GM12878 (cell line): ENCODE measurements at regions not wholly inside any gene's neighbourhood (a gene's known extent, or its start where the extent isn't known, plus 50 kb on each side); places are given as distances from the start of the nearest gene placed in this dataset.

Source experiments
- ATAC-seq: fragments of 200-7000 bp; cut with Tn5 transposase; 3 replicates; pipeline ENCODE4 v1.9.1; 2020; ENCODE audit warnings: mild to moderate bottlenecking, moderate library complexity
- BruUV-seq: library from RNA; stranded (reverse); fragments of 400-500 nt; replicated peaks from 2 replicates; lab custom pipeline; 2021; lab: Mats Ljungman, UMichigan
- CTCF ChIA-PET: fragments of 300-600 bp; sonication (Branson Sonifier 250); formaldehyde crosslinking; extraction: SDS; loops from one replicate; lab custom pipeline; 2021; ENCODE audit warnings: inconsistent platforms; lab: Yijun Ruan, JAX
- POLR2A ChIA-PET: fragments of 350-600 bp; formaldehyde crosslinking; extraction: SDS; loops from one replicate; lab custom pipeline; 2021; ENCODE audit warnings: inconsistent platforms; lab: Charles Lee
- RAD21 ChIA-PET: fragments of 300-600 bp; sonication (Branson Sonifier 250); formaldehyde crosslinking; loops from one replicate; lab custom pipeline; 2023; ENCODE audit warnings: antibody characterized with exemption; ENCODE audit not compliant: unreplicated experiment; lab: Charles Lee
- SMC1A ChIA-PET: fragments of 300-600 bp; sonication (Branson Sonifier 250); formaldehyde crosslinking; loops from one replicate; lab custom pipeline; 2023; ENCODE audit not compliant: unreplicated experiment, uncharacterized antibody; lab: Charles Lee
- DNase-seq: peaks from one replicate; pipeline ENCODE4 v3.0.0-alpha.2; 2011; ENCODE audit warnings: low read depth, low spot score
- FAIRE-seq: peaks from 3 replicates; lab custom pipeline; 2011; peaks lifted over from hg19 to GRCh38; lab: Jason Lieb, UNC
- H2AFZ ChIP-seq: 2 replicates; pipeline ENCODE4 v1.6.0; 2011; ENCODE audit warnings: low read depth, low read length, control low read depth; ENCODE audit not compliant: control insufficient read depth
- H3K27ac ChIP-seq: 2 replicates; pipeline ENCODE4 v1.5.1; 2011; ENCODE audit warnings: control low read depth; ENCODE audit not compliant: control insufficient read depth, insufficient read depth
- H3K27me3 ChIP-seq, 2 experiments: replicated peaks in 1 of 2; 2 replicates each; pipeline versions ENCODE4 v1.6.0 to v1.6.1; 2011; ENCODE audit warnings: low read length in 1 of 2; ENCODE audit not compliant: control insufficient read depth in 2 of 2, insufficient read depth in 2 of 2
- H3K36me3 ChIP-seq, 2 experiments: 2 replicates each; pipeline ENCODE4 v1.5.1; 2011; ENCODE audit warnings: low read length in 1 of 2; ENCODE audit not compliant: control insufficient read depth in 2 of 2, insufficient read depth in 2 of 2
- H3K4me1 ChIP-seq: 2 replicates; pipeline ENCODE4 v1.6.1; 2011; ENCODE audit warnings: mild to moderate bottlenecking, low read length, moderate library complexity, mixed read lengths; ENCODE audit not compliant: control insufficient read depth, insufficient read depth
- H3K4me2 ChIP-seq: 2 replicates; pipeline ENCODE4 v1.6.0; 2011; ENCODE audit warnings: control low read depth; ENCODE audit not compliant: control insufficient read depth, insufficient read depth
- H3K4me3 ChIP-seq: fragments of 200-600 bp; sonication (generic); 2 replicates; pipeline ENCODE4 v1.5.1; 2016
- H3K79me2 ChIP-seq: 2 replicates; pipeline ENCODE4 v1.6.0; 2011; ENCODE audit warnings: low read length; ENCODE audit not compliant: control insufficient read depth, insufficient read depth
- H3K9ac ChIP-seq: 2 replicates; pipeline ENCODE4 v1.8.0; 2011; ENCODE audit warnings: low read length, control low read depth, mixed read lengths; ENCODE audit not compliant: control insufficient read depth, insufficient read depth
- H3K9me3 ChIP-seq: replicated peaks from 3 replicates; pipeline ENCODE4 v1.5.1; 2011; ENCODE audit warnings: mild to moderate bottlenecking, low read length; ENCODE audit not compliant: control insufficient read depth, insufficient read depth
- H4K20me1 ChIP-seq: 2 replicates; pipeline ENCODE4 v1.6.0; 2011; ENCODE audit not compliant: control insufficient read depth, insufficient read depth
- ATF2 ChIP-seq: IDR thresholded peaks from 2 replicates; pipeline ENCODE4 v1.6.1; 2012; ENCODE audit warnings: low read length, inconsistent platforms
- CBFB ChIP-seq: IDR thresholded peaks from 2 replicates; pipeline ENCODE4 v1.6.1; 2016; ENCODE audit warnings: antibody characterized with exemption, low read depth
- CHD1 ChIP-seq: IDR thresholded peaks from 2 replicates; pipeline ENCODE4 v1.6.1; 2012; ENCODE audit warnings: low read depth, low read length, improper control_type of control experiment
- CREB1 ChIP-seq: IDR thresholded peaks from 2 replicates; pipeline ENCODE4 v1.6.1; 2012; ENCODE audit warnings: low read depth, mild to moderate bottlenecking, inconsistent platforms
- E2F4 ChIP-seq: IDR thresholded peaks from 2 replicates; pipeline ENCODE4 v1.6.1; 2012; ENCODE audit warnings: low read depth, low read length, improper control_type of control experiment
- MYC ChIP-seq: IDR thresholded peaks from 2 replicates; pipeline ENCODE4 v1.6.1; 2011; ENCODE audit warnings: mild to moderate bottlenecking, low read length, moderate library complexity, inconsistent platforms; ENCODE audit not compliant: insufficient read depth, insufficient replicate concordance, insufficient read length, severe bottlenecking
- NFYA ChIP-seq: IDR thresholded peaks from 2 replicates; pipeline ENCODE4 v1.6.1; 2011; ENCODE audit warnings: low read depth, mild to moderate bottlenecking, low read length, improper control_type of control experiment, borderline replicate concordance
- RAD21 ChIP-seq: IDR thresholded peaks from 2 replicates; pipeline ENCODE4 v1.6.1; 2011; ENCODE audit warnings: mild to moderate bottlenecking, low read depth, low read length, moderate library complexity; ENCODE audit not compliant: insufficient read depth
- SIX5 ChIP-seq: IDR thresholded peaks from 2 replicates; pipeline ENCODE4 v1.6.1; 2011; ENCODE audit warnings: mild to moderate bottlenecking, low read depth, low read length, moderate library complexity; ENCODE audit not compliant: severe bottlenecking
- SPI1 ChIP-seq: IDR thresholded peaks from 2 replicates; pipeline ENCODE4 v1.6.1; 2011; ENCODE audit warnings: low read depth, mild to moderate bottlenecking, low read length, moderate library complexity, borderline replicate concordance; ENCODE audit not compliant: insufficient read depth
- STAT3 ChIP-seq: IDR thresholded peaks from 2 replicates; pipeline ENCODE4 v1.6.1; 2011; ENCODE audit warnings: low read depth, low read length, improper control_type of control experiment
- TCF7 ChIP-seq: IDR thresholded peaks from 2 replicates; pipeline ENCODE4 v1.6.1; 2014; ENCODE audit warnings: antibody characterized with exemption, borderline replicate concordance
- ZSCAN29 ChIP-seq: fragments of 450-650 bp; IDR thresholded peaks from 2 replicates; pipeline ENCODE4 v1.6.1; 2017; ENCODE audit warnings: mild to moderate bottlenecking, moderate library complexity
- WGBS: methylation state at CpG from one replicate; pipeline ENCODE4 v1.1.6; 2016; ENCODE audit warnings: low lambda C conversion rate; ENCODE audit not compliant: insufficient replicate concordance, insufficient coverage; ENCODE audit errors: missing lambda C conversion rate; 5-methylcytosine and 5-hydroxymethylcytosine counted together
- in situ Hi-C: fragments of 300-500 bp; cut with MboI; formaldehyde crosslinking; loops from 9 replicates; pipeline ENCODE4 v1.14.3; 2018; ENCODE audit warnings: mixed read lengths
- intact Hi-C: fragments of 100-400 bp; cut with micrococcal nuclease; formaldehyde crosslinking; loops from one replicate; pipeline ENCODE4 v1.14.2; 2022; ENCODE audit not compliant: unreplicated experiment

GRCh38 chr22:49253656-49254055 is 574.0 kb downstream of the BRD1 start:
- FAIRE-seq: no peak
- Histone ChIP-seq H3K36me3 (no peaks in the 10 kb centered on the region), H3K9me3 (no peaks in the 10 kb centered on the region; the same call in 2 of the 3 replicates), H3K79me2 (no peaks in the 10 kb centered on the region), H4K20me1 (no peaks in the 10 kb centered on the region), H2AFZ (no peak overlapping the region), H3K27me3 (no peaks in the 10 kb centered on the region), H3K4me3 (no peak overlapping the region), H3K4me1 (no peaks in the 10 kb centered on the region), H3K27ac (no peak overlapping the region), H3K9ac (no peak overlapping the region), H3K4me2 (no peak overlapping the region)
- no peak for ATAC-seq
- ChIA-PET CTCF (no interaction called here), RAD21 (no interaction called here), POLR2A (no interaction called here), SMC1A (no interaction called here)
- intact Hi-C loops: no loop called here
- in situ Hi-C loops: no loop called here
- DNase-seq: no peak
- WGBS: 31% methylated on average over 6 of the region's 6 CpGs
- TF ChIP-seq NFYA (no peak), E2F4 (no peak)
- BruUV-seq: no TSS peak

GRCh38 chr22:49251371-49251770 is 576.3 kb downstream of the BRD1 start:
- POLR2A ChIA-PET: no interaction called here
- in situ Hi-C loops (no loop called here), intact Hi-C loops (no loop called here)
- Histone ChIP-seq H3K9ac (no peak overlapping the region), H2AFZ (no peak overlapping the region), H3K36me3 (no peaks in the 10 kb centered on the region), H3K27ac (no peak overlapping the region), H3K9me3 (no peaks in the 10 kb centered on the region; the same call in 2 of the 3 replicates), H3K79me2 (no peaks in the 10 kb centered on the region), H3K4me1 (no peaks in the 10 kb centered on the region), H3K4me3 (no peak overlapping the region), H3K4me2 (no peak overlapping the region), H4K20me1 (no peaks in the 10 kb centered on the region), H3K27me3 (no peaks in the 10 kb centered on the region)
- no peak for FAIRE-seq
- ATAC-seq: no peak
- RAD21 ChIA-PET: no interaction called here
- DNase-seq: no peak
- WGBS: 21% methylated on average over 6 of the region's 6 CpGs
- SMC1A ChIA-PET: no interaction called here
- no TSS peak for BruUV-seq
- CTCF ChIA-PET: no interaction called here
- TF ChIP-seq STAT3 (no peak), MYC (no peak), CHD1 (no peak), SIX5 (no peak), ZSCAN29 (no peak), CREB1 (no peak), ATF2 (no peak), CBFB (no peak), RAD21 (no peak), TCF7 (no peak), SPI1 (no peak)
